Gastrocnemius medialis (tissue), 4 donors: ENCODE measurements at regions not wholly inside any gene's neighbourhood (a gene's known extent, or its start where the extent isn't known, plus 50 kb on each side); places are given as distances from the start of the nearest gene placed in this dataset.
A peak's percentile ranks its signal among the peaks of the same experiment; 100 is the strongest.

ENCODE experiments used
- ATAC-seq, 2 donors: fragments of 150-250 bp; one replicate each; pipeline ENCODE4 v1.9.1; 2016
- DNase-seq, 2 donors: peaks; one replicate each; pipeline ENCODE4 v3.0.0-alpha.2; 2019
- H3K27ac ChIP-seq, 4 donors: fragments of 200-600 bp; sonication (generic); 1 replicate in 1 of 4; 2 replicates in 3 of 4; pipeline ENCODE4 v1.5.1; 2016 to 2018; ENCODE audit warnings: mild to moderate bottlenecking in 2 of 4, moderate library complexity in 1 of 4
- H3K27me3 ChIP-seq, 3 donors: fragments of 200-600 bp; sonication (generic) in 2 of 3; 1 replicate in 1 of 3; 2 replicates in 2 of 3; pipeline versions ENCODE4 v1.5.1 to v1.6.0; 2016 to 2019; ENCODE audit warnings: mild to moderate bottlenecking in 1 of 3, moderate library complexity in 1 of 3
- H3K36me3 ChIP-seq, 2 donors: fragments of 200-600 bp; sonication (generic) in 1 of 2; one replicate each; pipeline ENCODE4 v1.5.1; 2017 to 2018
- H3K4me1 ChIP-seq, 2 donors: fragments of 200-600 bp; sonication (generic) in 1 of 2; one replicate each; pipeline ENCODE4 v1.5.1; 2016 to 2017; ENCODE audit warnings: mild to moderate bottlenecking in 2 of 2
- H3K4me3 ChIP-seq, 4 donors: fragments of 200-600 bp; sonication (generic) in 3 of 4; 1 replicate in 1 of 4; 2 replicates in 3 of 4; pipeline ENCODE4 v1.5.1; 2016 to 2019; ENCODE audit warnings: mild to moderate bottlenecking in 2 of 4
- H3K9me3 ChIP-seq, 3 donors: fragments of 200-600 bp; sonication (generic) in 2 of 3; 1 replicate in 1 of 3; 2 replicates in 2 of 3; pipeline ENCODE4 v1.5.1; 2016 to 2019
- CTCF ChIP-seq, 5 experiments: fragments of 450-650 bp in 3 of 5; fragments of 200-600 bp in 2 of 5; sonication (generic) in 2 of 5; IDR thresholded peaks in 4 of 5; conservative IDR thresholded peaks in 1 of 5; 1 replicate in 4 of 5; 2 replicates in 1 of 5; pipeline ENCODE4 v1.5.1; 2016 to 2019; ENCODE audit warnings: antibody characterized with exemption in 5 of 5, mild to moderate bottlenecking in 3 of 5, moderate library complexity in 3 of 5
- POLR2A ChIP-seq, 2 donors: fragments of 450-650 bp; IDR thresholded peaks; one replicate each; pipeline ENCODE4 v1.6.1; 2017; ENCODE audit warnings: antibody characterized with exemption in 2 of 2, mild to moderate bottlenecking in 2 of 2, moderate library complexity in 2 of 2
- in situ Hi-C, 4 donors: fragments of 200-750 bp; cut with MboI; loops; one replicate each; pipeline versions ENCODE4 v1.15.0 to v1.8.0; 2017; ENCODE audit warnings: low sequenced_read_pairs in 4 of 4
- intact Hi-C: fragments of 100-400 bp; cut with DNase I; formaldehyde crosslinking; loops from one replicate; pipeline ENCODE4 v1.15.1; 2023; ENCODE audit warnings: low total_unique reads

DNA sequence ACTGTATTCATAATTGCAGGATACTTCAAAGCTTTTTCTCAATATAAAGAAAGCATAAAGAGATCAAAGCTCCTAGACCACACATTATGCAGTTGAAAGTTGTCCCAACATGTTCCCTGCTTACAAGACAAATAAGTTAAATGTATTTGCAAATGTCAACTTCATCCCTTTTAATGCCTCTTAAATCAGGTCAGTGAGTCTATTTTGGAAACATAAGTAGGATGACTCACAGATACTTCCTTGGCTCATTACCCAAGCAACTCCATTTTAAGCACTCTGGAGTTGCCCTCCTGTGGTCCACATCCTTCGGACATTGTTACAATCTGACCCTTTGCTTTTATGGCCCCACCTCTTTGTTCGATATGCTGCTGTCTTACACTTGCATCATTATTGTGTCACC lies 162.0 kb downstream of the FAXC start:
- ATAC-seq: peak; percentile 77 to 88
- intact Hi-C loops: no loop called here
- peak overlapping the region in 1 of 4 donors; percentile 31 for H3K27ac ChIP-seq

DNA sequence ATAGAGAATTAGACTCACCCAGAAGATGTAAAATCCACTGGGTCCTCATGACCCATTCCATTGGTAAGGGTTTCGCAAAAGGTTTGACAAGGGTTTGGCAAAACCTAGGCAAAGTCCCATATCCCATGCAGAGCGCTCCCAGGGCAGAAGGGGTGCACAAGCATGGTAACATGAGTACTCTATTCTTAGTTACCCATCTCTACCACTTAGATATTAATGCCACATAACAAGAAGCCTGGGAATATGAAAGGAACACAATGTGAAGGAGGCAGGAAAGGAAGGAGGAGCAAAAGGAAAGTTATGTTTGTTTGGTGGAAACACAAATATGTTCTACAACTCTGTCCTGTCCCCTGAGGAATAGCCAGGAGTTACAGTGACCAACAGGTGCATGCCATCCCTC lies 163.1 kb downstream of the FAXC start:
- TF ChIP-seq CTCF (IDR thresholded peaks at IDR 0.05 in 4 of 5, conservative IDR thresholded peaks at IDR 0.05 in 1 of 5) (no peak), POLR2A (IDR thresholded peaks at IDR 0.05) (no peak)
- Histone ChIP-seq H3K36me3 (no peaks in the 10 kb centered on the region), H3K4me1 (peaks cover 0 to 12% of the 10 kb centered on the region in 2 donors), H3K4me3 (no peak overlapping the region), H3K27ac (peak overlapping the region in 1 of 4 donors; percentile 31), H3K27me3 (no peaks in the 10 kb centered on the region), H3K9me3 (no peaks in the 10 kb centered on the region)
- intact Hi-C loops (no loop called here), in situ Hi-C loops (no loop called here)
- ATAC-seq: peak; percentile 27 to 55
- no peak for DNase-seq

More for the DNA sequence above, 162.0 kb downstream of the FAXC start:
- Histone ChIP-seq H3K36me3 (no peaks in the 10 kb centered on the region), H3K9me3 (no peaks in the 10 kb centered on the region), H3K4me3 (no peak overlapping the region), H3K4me1 (peaks cover 0 to 12% of the 10 kb centered on the region in 2 donors), H3K27me3 (no peaks in the 10 kb centered on the region)
- TF ChIP-seq CTCF (IDR thresholded peaks at IDR 0.05 in 4 of 5, conservative IDR thresholded peaks at IDR 0.05 in 1 of 5): no peak
- TF ChIP-seq POLR2A (IDR thresholded peaks at IDR 0.05): no peak
- DNase-seq: no peak
- in situ Hi-C loops: no loop called here

DNA sequence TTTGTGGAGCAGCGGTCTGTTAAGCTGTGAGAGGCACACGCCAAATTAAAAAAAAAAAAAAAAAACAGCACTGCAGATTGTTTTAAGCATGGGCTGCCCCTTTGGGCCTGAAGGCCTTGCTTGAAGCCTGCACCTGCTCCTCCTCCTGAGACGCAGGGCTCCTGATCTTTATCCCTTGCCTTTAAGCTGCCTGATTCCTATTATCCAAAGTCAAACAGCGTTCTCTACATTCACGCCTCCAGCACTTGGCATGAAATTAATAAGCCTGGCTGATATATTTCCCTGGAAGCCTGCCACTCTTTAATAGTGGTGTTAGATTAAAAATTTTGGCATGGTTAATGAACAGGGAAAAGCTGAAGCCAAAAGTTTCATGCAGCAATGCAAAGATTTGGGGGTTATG lies 163.9 kb downstream of the FAXC start:
- H3K36me3 ChIP-seq: no peaks in the 10 kb centered on the region
- H3K4me3 ChIP-seq: no peak overlapping the region
- DNase-seq (no peak), ATAC-seq (no peak)
- H3K4me1 ChIP-seq: peaks cover 0 to 12% of the 10 kb centered on the region in 2 donors
- H3K27ac ChIP-seq: peak overlapping the region in 1 of 4 donors; percentile 31
- TF ChIP-seq CTCF (IDR thresholded peaks at IDR 0.05 in 4 of 5, conservative IDR thresholded peaks at IDR 0.05 in 1 of 5): no peak
- TF ChIP-seq POLR2A (IDR thresholded peaks at IDR 0.05): no peak
- no peaks in the 10 kb centered on the region for H3K27me3 ChIP-seq
- intact Hi-C loops (no loop called here), in situ Hi-C loops (no loop called here)
- H3K9me3 ChIP-seq: peaks cover 0 to 2% (median 0%) of the 10 kb centered on the region in 3 donors

- ATAC-seq (no peak), DNase-seq (no peak)
- Histone ChIP-seq H3K9me3 (peaks cover 0 to 5% (median 4%) of the 10 kb centered on the region in 3 donors), H3K27ac (no peak overlapping the region), H3K36me3 (no peaks in the 10 kb centered on the region), H3K4me1 (peaks cover 0 to 12% of the 10 kb centered on the region in 2 donors), H3K27me3 (no peaks in the 10 kb centered on the region), H3K4me3 (no peak overlapping the region)
- in situ Hi-C loops (no loop called here), intact Hi-C loops (no loop called here)
- TF ChIP-seq CTCF (IDR thresholded peaks at IDR 0.05 in 4 of 5, conservative IDR thresholded peaks at IDR 0.05 in 1 of 5) (no peak), POLR2A (IDR thresholded peaks at IDR 0.05) (no peak)
Measured at GRCh38 chr6:99184696-99185095, 164.8 kb downstream of the FAXC start.

GRCh38 chr6:99183066-99183465 lies 166.4 kb downstream of the FAXC start:
- Histone ChIP-seq H3K4me3 (no peak overlapping the region), H3K36me3 (no peaks in the 10 kb centered on the region), H3K9me3 (peaks cover 0 to 5% (median 4%) of the 10 kb centered on the region in 3 donors), H3K27me3 (no peaks in the 10 kb centered on the region), H3K27ac (no peak overlapping the region), H3K4me1 (peaks cover 0 to 12% of the 10 kb centered on the region in 2 donors)
- TF ChIP-seq CTCF (IDR thresholded peaks at IDR 0.05 in 4 of 5, conservative IDR thresholded peaks at IDR 0.05 in 1 of 5) (no peak), POLR2A (IDR thresholded peaks at IDR 0.05) (no peak)
- in situ Hi-C loops (no loop called here), intact Hi-C loops (no loop called here)
- no peak for DNase-seq
- no peak for ATAC-seq
